ENCODE measurements at regions not wholly inside any gene's neighbourhood (a gene's known extent, or its start where the extent isn't known, plus 50 kb on each side); places are given as distances from the start of the nearest gene placed in this dataset.
"Not testable (repeated sequence)": the region's sequence is repeated elsewhere in the genome, so short reads cannot be mapped to it uniquely, and the experiment has no call there.

DNA sequence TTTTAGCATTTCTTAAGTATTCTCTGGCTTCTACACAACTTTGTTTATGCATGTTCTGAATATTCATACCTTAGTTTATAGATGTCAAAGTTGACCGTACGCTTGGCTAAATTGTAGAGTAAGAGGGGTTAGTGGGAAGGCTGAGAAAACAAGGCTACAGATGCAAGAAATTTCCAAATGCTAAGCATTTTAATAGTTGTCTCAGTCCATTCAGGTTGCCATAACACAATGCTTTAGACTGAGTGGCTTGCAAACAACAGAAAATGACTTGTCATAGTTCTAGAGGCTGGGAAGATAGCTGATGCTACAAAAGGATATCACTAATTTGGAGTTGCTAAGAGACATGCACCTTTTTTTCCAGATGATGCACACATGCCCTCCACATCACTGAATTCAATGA lies 53.0 kb upstream of the C1QTNF3 start:
- DNase-seq = not testable (repeated sequence)

- not testable (repeated sequence) for DNase-seq
These were observed 56.9 kb upstream of the C1QTNF3 start for GRCh38 chr5:34099891-34100290.

GRCh38 chr5:34101567-34101966 lies 58.6 kb upstream of the C1QTNF3 start:
- not testable (repeated sequence) for DNase-seq

GRCh38 chr5:34108897-34109296 lies 65.9 kb upstream of the C1QTNF3 start:
- DNase-seq = not testable (repeated sequence)

DNA sequence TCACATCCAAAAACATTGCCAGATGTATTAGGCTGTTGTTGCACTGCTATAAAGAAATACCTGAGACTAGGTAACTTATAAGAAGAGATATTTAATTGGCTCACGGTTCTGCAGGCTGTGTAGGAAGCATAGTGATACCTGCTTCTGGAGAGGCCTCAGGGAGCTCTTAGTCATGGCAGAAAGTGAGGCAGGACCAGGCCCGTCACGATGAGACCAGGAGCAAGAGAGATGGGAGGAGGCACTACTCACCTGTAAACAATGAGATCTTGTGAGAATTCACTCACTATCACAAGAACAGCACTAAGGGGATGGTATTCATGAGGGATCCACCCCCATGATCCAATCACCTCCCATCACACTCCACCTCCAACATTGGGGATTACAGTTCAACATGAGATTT lies 81.3 kb upstream of the C1QTNF3 start:
- DNase-seq = not testable (repeated sequence)

- DNase-seq = not testable (repeated sequence)
These were observed 82.3 kb upstream of the C1QTNF3 start for GRCh38 chr5:34125354-34125753.

DNA sequence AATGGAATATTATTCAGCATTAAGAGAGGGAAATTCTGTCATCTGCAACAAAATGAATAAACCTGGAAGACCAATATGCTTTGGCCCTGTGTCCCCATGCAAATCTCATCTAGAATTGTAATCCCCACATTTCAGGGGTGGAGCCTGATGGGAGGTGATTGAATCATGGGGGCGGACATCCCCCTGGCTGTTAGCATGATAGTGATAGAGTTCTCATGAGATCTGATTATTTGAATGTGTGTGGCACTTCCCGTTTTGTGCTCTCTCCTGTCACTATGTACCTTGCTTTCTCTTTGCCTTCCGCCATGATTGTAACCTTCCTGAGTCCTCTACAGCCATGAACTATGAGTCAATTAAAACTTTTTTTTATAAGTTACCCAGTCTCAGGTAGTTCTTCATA lies 83.7 kb upstream of the C1QTNF3 start:
- not testable (repeated sequence) for DNase-seq

DNA sequence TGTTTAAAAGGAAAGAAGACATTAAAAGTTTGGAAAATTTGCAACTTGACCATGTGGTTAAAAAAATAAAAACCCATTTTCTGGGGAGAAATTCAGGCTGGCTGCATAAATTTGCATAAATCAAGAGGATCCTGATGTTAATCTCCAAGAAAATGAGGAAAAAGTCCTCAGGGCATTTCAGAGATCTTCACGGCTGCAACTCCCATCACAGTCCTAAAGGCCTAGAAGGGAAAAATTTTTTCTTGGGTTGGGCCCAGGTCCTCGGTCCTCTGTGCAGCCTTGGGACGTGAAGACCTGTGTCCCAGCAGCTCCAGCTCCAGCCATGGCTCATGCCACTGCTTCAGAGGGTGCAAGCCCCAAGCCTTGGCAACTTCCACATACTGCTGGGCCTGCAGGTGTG lies 84.8 kb upstream of the C1QTNF3 start:
- DNase-seq = not testable (repeated sequence)

- not testable (repeated sequence) for DNase-seq
These were observed 85.9 kb upstream of the C1QTNF3 start for GRCh38 chr5:34128890-34129289.

DNA sequence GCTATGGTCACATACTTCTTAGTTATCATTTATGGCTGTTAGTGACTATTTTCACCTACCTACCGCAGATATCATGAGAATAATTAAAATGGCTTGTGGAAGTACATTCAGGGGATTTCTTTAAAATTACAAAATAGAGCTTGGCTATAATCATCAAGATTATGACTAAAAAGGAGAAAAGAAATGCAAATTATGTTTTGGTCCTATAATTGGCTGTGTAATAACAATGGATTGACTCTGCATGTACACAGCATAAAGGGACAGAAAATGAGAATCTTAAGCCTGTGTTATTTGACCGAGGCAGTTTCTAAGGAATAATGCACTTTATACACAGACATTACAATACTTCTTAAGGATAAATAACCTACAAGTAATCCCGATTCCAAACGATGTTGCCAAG lies 112.0 kb upstream of the C1QTNF3 start:
- DNase-seq = not testable (repeated sequence)

- not testable (repeated sequence) for DNase-seq
These were observed 113.8 kb upstream of the C1QTNF3 start for GRCh38 chr5:34156703-34157414.

- not testable (repeated sequence) for DNase-seq
These were observed 117.9 kb upstream of the C1QTNF3 start for GRCh38 chr5:34160904-34161303.

- DNase-seq = not testable (repeated sequence)
These were observed 128.4 kb upstream of the C1QTNF3 start for GRCh38 chr5:34171398-34171797.

DNA sequence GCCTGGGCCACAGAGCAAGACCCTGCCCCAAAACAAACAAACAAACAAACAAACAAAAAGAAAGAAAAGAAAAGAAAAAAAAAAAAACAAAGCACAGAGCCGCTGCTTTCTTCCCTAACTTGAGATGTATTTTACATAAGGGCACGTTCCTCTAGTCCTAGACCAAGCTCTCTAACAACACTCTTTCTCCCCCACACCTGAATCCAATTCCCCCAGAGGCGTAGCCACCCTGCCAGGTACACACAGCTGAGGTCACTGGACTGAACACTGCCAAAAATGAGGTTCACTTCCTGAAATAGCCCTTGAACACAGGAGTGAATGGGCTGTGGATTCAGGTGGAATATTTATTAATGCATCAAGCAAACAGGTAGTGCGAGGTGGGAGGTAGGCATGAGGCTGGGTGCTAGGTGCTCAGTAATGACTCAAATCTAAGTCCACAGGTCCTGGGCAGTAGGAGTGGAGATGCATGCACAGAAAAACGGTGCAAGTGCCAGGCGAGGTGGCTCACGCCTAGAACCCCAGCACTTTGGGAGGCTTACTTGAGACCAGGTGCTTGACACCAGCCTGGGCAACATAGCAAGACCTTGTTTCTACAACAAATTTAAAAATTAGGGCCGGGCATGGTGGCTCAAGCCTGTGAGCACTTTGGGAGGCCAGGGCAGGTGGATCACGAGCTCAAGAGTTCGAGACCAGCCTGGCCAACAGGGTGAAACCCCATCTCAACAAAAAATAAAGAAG lies 136.6 kb upstream of the C1QTNF3 start:
- peak; percentile 64 for DNase-seq

GRCh38 chr5:34180225-34180624 lies 137.2 kb upstream of the C1QTNF3 start:
- peak; percentile 62 for DNase-seq

DNA sequence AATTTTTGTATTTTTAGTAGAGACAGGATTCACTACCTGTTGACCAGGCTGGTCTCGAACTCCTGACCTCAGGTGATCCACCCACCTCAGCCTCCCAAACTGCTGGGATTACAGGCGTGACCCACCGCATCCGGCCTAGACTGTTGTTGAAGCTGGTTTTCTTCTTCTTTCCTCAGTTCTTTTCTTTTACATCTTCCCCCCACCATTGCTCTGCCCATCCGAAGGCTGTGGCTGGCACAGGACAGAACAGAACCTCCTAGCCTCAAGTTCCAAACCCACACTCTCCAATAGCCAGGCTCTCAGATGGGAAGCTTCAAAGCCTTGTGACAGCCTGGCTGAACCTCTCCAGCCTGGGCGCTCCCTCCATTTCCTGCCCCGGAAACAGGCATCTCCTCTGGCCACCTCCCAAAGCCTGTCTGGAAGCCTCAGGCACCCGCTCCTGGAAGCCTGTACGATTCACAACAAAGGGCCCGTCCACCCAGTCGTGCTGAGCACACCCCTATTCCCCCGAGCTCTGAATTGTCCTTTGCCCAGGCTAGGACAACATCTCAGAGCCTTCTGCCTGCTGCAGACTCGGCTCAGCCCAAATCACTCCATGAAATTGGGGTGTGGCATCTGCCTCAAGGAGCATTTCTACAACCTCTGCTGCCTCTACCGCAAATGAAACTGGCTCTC lies 138.1 kb upstream of the C1QTNF3 start:
- DNase-seq = not testable (repeated sequence)

DNA sequence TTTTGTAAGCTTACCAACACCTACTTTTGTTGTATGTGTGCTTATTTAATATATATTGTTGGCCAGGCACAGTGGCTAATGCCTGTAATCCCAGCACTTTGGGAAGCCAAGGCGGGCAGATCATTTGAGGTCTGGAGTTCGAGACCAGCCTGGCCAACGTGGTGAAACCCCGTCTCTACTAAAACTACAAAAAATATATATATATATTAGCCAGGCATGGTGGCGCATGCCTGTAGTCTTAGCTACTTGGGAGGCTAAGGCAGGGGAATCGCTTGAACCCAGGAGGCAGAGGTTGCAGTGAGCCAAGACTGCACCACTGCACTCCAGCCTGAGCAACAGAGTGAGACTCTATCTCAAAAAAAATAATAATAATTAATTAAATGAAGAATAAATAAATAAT lies 142.0 kb upstream of the C1QTNF3 start:
- DNase-seq = not testable (repeated sequence)

DNA sequence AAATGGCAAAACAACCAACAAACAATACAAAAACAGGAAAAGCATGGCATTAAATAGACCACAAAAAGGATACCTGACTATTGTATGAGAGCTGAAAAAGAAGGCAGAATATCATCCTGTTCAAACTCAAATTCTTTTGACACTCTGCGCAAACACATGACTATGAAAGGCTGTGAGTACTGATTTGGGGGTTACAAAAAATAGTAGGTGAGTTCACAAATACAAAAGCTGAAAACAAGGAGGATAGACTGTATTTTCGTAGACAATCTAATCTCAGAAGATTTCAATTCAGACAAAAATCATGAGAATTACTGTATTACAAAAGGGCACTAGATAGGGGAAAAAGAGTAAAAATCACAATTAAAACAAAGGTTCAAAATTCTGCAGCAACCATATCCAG lies 142.6 kb upstream of the C1QTNF3 start:
- DNase-seq = not testable (repeated sequence)

- DNase-seq = not testable (repeated sequence)
These were observed 143.1 kb upstream of the C1QTNF3 start for GRCh38 chr5:34186108-34186507.

- DNase-seq = peak; percentile 64
These were observed 143.9 kb upstream of the C1QTNF3 start for GRCh38 chr5:34186865-34187264.

- DNase-seq = not testable (repeated sequence)
These were observed 144.4 kb upstream of the C1QTNF3 start for GRCh38 chr5:34187441-34187840.

- peak; percentile 85 for DNase-seq
These were observed 145.2 kb upstream of the C1QTNF3 start for GRCh38 chr5:34188001-34188822.

DNA sequence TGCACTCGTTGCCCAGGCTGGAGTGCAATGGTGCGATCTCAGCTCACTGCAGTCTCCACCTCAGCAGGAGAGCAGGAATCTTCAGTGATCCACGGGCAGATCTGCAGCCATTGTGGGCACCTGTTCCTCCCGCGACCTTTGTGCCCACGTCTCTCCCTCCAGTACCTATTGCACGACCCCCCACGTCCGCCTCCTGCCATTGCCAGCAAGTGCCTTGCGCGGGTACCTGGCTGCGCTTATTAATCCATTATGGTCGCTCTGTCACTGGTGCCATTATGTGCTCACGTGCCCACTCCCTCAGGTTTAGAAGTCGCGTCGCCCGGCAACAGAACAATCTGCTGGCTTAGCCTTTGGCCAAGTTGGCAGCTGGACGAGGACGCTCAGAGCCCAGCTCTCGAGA lies 146.2 kb upstream of the C1QTNF3 start:
- DNase-seq = peak; percentile 71
